ENCODE measurements at regions not wholly inside any gene's neighbourhood (a gene's known extent, or its start where the extent isn't known, plus 50 kb on each side); places are given as distances from the start of the nearest gene placed in this dataset.

DNA sequence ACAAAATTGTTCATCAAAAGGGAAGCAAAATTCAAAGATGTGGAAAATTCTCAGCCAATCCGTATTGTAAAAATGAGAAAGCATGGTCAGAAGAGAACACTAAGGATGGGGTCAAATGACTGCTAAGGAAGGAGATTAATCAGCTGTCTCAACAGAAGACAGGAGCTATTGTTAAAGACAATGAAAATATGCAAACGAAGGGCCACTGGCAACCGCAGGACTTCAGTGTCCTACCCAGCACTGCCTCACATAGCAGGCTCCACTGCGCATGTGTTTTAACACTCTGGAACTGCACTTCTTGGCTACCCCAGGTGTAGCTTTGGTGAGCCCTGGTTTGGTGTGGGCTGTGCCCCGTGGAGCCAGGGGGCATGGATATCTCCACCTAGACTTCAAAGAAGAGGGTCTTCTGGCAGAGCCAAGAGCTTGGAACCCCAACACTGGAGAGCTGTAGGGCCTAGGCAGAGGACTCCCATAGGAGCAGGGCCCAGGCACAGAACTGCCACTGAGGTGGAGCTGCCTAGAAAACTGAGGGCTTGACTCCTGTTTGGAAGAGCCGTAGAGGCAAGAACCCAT, 176.2 kb upstream of the GDF10 start:
- TF ChIP-seq ARNT (IDR thresholded peaks at IDR 0.05) (no peak), NFRKB (IDR thresholded peaks at IDR 0.05) (no peak), TARDBP (IDR thresholded peaks at IDR 0.05) (no peak), SP1 (IDR thresholded peaks at IDR 0.05) (no peak), SUZ12 (IDR thresholded peaks at IDR 0.05) (no peak)

Measured in HEK293T (cell line).